ENCODE measurements at regions not wholly inside any gene's neighbourhood (a gene's known extent, or its start where the extent isn't known, plus 50 kb on each side); places are given as distances from the start of the nearest gene placed in this dataset.

DNA sequence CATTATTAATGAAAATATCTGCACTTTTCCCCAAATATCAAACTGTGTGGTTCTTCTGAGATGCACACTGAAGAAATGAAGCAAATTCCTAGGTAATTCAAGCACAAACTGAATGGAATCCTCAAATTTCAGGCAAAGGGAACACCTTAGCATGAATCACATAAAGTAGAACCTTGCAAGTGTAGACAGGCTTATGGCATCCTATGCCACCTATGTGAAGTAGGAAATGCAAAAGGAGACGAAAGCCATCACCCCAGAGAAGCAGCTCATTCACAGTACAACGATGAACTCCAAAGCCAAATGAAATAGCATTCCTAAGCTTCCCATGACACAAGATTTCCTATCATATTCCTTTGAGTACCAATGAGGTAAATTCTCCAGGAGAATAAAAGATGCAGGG, 461.2 kb upstream of the RUNX1 start:
- no peak for FAIRE-seq
- ChIA-PET CTCF (interaction anchor here (1.3 kb wide), 1 partner anchor 330 kb away, joined by 3 read pairs; no protein-coding TSS in a partner anchor), POLR2A (no interaction called here)
- H3K9ac ChIP-seq (replicated peaks; ENCODE audit: extremely low read depth, insufficient read depth, low read length): no peak overlapping the region
- no peaks in the 10 kb centered on the region for H3K36me3 ChIP-seq (ENCODE audit: control insufficient read depth in 2 of 2, extremely low read depth in 1 of 2, insufficient read depth in 2 of 2, low read length in 2 of 2)
- dilution Hi-C loops (cut with MboI; ENCODE audit: extremely low pct_ligation_motif_present, low sequenced_read_pairs): no loop called here
- no peaks in the 10 kb centered on the region for H3K4me1 ChIP-seq (ENCODE audit: control insufficient read depth, extremely low read depth, insufficient read depth, low read length)
- H3K27ac ChIP-seq (ENCODE audit: insufficient read depth, low read depth, low read length): no peak overlapping the region
- intact Hi-C loops (cut with micrococcal nuclease): no loop called here
- H3K4me2 ChIP-seq (ENCODE audit: insufficient read depth, low read length): no peak overlapping the region
- no TSS peak for BruUV-seq (replicated peaks)
- H3K79me2 ChIP-seq (ENCODE audit: control insufficient read depth, insufficient read depth, low read length): no peaks in the 10 kb centered on the region
- peaks cover 0 to 1% of the 10 kb centered on the region in 2 experiments for H3K27me3 ChIP-seq (ENCODE audit: control insufficient read depth in 2 of 2, insufficient read depth in 2 of 2, low read length in 2 of 2)
- no peak for DNase-seq (ENCODE audit: low read depth, low spot score)
- H3K9me3 ChIP-seq (replicated peaks; ENCODE audit: control insufficient read depth, insufficient read depth, low read length): no peaks in the 10 kb centered on the region
- TF ChIP-seq EZH2 (IDR thresholded peaks at IDR 0.05; ENCODE audit: borderline replicate concordance, low read depth, low read length, severe bottlenecking) (no peak), POLR2A (IDR thresholded peaks at IDR 0.05; ENCODE audit: low read depth, low read length) (no peak)
- no peaks in the 10 kb centered on the region for H3K9me1 ChIP-seq (replicated peaks; ENCODE audit: control insufficient read depth, extremely low read depth, insufficient read depth, low read length)
- no peak overlapping the region for H2AFZ ChIP-seq (ENCODE audit: low read depth, low read length)
- H3K4me3 ChIP-seq (replicated peaks in 1 of 3; ENCODE audit: insufficient read depth in 1 of 3, low read depth in 1 of 3, low read length in 3 of 3): no peak overlapping the region
- H4K20me1 ChIP-seq (replicated peaks; ENCODE audit: control insufficient read depth, extremely low read depth, insufficient read depth, low read length): no peaks in the 10 kb centered on the region

DNA sequence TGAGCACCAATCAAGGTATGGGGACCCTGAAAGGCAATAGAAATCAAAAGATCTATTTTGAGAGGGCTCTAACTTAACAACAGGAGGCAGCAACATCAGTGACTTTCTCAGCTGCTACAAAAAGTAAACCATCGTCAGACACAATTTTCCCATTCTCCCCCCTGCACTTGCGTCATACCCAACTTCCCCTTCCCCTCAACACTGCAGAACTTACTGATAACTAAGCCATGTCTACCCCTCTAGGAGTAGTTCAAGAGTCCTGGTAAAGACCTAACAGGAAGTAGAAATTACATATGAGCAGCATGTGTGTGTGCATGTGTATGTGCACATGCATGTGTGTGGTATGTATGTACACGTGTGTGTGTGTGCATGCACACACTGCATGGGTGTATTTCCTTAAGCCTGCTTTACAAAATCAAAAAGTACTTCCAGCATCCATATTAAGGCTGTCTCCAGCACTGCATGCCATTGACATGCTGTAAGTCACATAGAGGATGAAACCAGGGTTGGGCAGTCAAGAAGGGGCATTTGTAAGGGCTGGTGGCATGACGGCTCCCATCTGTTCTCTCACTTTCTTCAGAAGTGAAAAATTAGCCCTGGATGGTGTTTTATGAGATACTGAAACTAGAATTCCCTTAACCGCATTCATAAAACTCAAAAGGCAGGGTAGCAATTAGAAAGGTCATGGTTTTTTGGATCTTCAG, 460.1 kb upstream of the RUNX1 start:
- H3K4me2 ChIP-seq (ENCODE audit: insufficient read depth, low read length): no peak overlapping the region
- no peaks in the 10 kb centered on the region for H3K4me1 ChIP-seq (ENCODE audit: control insufficient read depth, extremely low read depth, insufficient read depth, low read length)
- no peaks in the 10 kb centered on the region for H4K20me1 ChIP-seq (replicated peaks; ENCODE audit: control insufficient read depth, extremely low read depth, insufficient read depth, low read length)
- H3K36me3 ChIP-seq (ENCODE audit: control insufficient read depth in 2 of 2, extremely low read depth in 1 of 2, insufficient read depth in 2 of 2, low read length in 2 of 2): no peaks in the 10 kb centered on the region
- TF ChIP-seq MYC (IDR thresholded peaks at IDR 0.05; ENCODE audit: low read depth, low read length) (no peak), JUN (IDR thresholded peaks at IDR 0.05; ENCODE audit: borderline replicate concordance, insufficient read depth, insufficient read length, low read depth) (no peak)
- DNase-seq (ENCODE audit: low read depth, low spot score): no peak
- H2AFZ ChIP-seq (ENCODE audit: low read depth, low read length): no peak overlapping the region
- H3K79me2 ChIP-seq (ENCODE audit: control insufficient read depth, insufficient read depth, low read length): no peaks in the 10 kb centered on the region
- H3K9me1 ChIP-seq (replicated peaks; ENCODE audit: control insufficient read depth, extremely low read depth, insufficient read depth, low read length): no peaks in the 10 kb centered on the region
- H3K27me3 ChIP-seq (ENCODE audit: control insufficient read depth in 2 of 2, insufficient read depth in 2 of 2, low read length in 2 of 2): peaks cover 4 to 6% of the 10 kb centered on the region in 2 experiments
- POLR2A ChIA-PET: no interaction called here
- H3K9ac ChIP-seq (replicated peaks; ENCODE audit: extremely low read depth, insufficient read depth, low read length): no peak overlapping the region
- CTCF ChIA-PET: interaction anchor here (2.2 kb wide), 1 partner anchor 619 kb away, joined by 13 read pairs; no protein-coding TSS in a partner anchor
- FAIRE-seq: no peak
- BruUV-seq (replicated peaks): no TSS peak
- no peaks in the 10 kb centered on the region for H3K9me3 ChIP-seq (replicated peaks; ENCODE audit: control insufficient read depth, insufficient read depth, low read length)
- dilution Hi-C loops (cut with MboI; ENCODE audit: extremely low pct_ligation_motif_present, low sequenced_read_pairs): no loop called here
- no peak overlapping the region for H3K27ac ChIP-seq (ENCODE audit: insufficient read depth, low read depth, low read length)
- intact Hi-C loops (cut with micrococcal nuclease): no loop called here
- no peak overlapping the region for H3K4me3 ChIP-seq (replicated peaks in 1 of 3; ENCODE audit: insufficient read depth in 1 of 3, low read depth in 1 of 3, low read length in 3 of 3)

All from endothelial cell of umbilical vein (primary cell).